Dendritic cell treated with granulocyte-macrophage colony-stimulating factor and Interleukin-4, amounts not matched to agents 40 ng/mL and 50 ng/mL, for 4 days (primary cell): ENCODE measurements at regions not wholly inside any gene's neighbourhood (a gene's known extent, or its start where the extent isn't known, plus 50 kb on each side); places are given as distances from the start of the nearest gene placed in this dataset.

ENCODE experiments used
- H3K27ac Mint-ChIP-seq: one replicate; pipeline ENCODE4 v1.8.0; 2022; ENCODE audit warnings: mild to moderate bottlenecking, mixed read lengths
- H3K27me3 Mint-ChIP-seq: one replicate; pipeline ENCODE4 v1.8.0; 2022; ENCODE audit warnings: mild to moderate bottlenecking, mixed read lengths
- H3K36me3 Mint-ChIP-seq: one replicate; pipeline ENCODE4 v1.8.0; 2022; ENCODE audit warnings: low read depth, mixed read lengths
- H3K4me1 Mint-ChIP-seq: one replicate; pipeline ENCODE4 v1.8.0; 2022; ENCODE audit warnings: low read depth, mixed read lengths
- H3K4me3 Mint-ChIP-seq: one replicate; pipeline ENCODE4 v1.8.0; 2022; ENCODE audit warnings: mild to moderate bottlenecking, moderate library complexity, mixed read lengths
- H3K9me3 Mint-ChIP-seq: one replicate; pipeline ENCODE4 v1.8.0; 2022; ENCODE audit warnings: mixed read lengths
- intact Hi-C: fragments of 100-400 bp; cut with micrococcal nuclease; formaldehyde crosslinking; loops from one replicate; pipeline ENCODE4 v1.15.0; 2022

DNA sequence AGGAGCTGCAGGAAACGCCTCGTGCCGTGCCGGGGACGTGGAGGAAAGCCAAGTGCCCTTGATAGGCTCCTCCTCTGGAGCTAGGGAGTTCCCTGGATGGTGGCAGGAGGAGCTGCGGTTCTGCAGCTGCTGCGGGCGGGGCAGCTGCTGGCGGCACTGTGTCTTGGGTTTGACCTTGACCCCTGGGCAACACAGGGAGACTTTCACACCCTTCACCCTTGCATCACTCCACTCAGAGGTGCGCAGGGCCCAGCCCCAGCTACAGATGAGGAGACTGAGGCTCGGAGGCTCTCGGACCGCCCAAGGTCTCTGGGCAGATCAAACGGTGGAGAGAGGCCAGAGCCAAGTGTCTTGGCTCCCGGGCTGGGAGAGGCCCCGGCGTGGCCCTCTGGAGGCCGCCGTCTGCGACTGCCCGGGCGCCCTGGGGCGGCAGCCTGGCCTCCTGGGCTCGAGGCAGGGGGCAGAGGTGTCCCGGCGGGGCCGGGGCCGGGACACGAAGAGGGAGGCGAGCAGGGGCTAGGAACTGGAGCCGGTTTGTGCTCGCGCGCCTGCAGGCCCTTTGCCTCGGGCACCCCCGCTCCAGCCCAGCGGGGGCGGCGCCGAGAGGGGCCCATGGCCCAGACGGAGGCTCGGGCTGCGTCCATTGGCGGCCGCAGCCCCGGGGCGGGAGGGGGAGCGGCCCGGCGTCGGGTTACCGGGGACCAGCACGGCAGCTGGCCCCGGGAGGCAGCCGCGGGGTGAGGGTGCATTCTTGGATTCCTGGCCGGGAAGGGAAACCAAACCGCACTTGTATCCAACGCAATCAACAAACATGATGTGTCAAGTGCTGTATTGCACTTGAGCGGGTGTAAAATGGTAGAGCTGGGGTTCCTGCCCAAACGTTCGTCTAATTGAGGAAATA lies 129.6 kb upstream of the SLC1A4 start:
- no peaks in the 10 kb centered on the region for H3K9me3 Mint-ChIP-seq
- H3K36me3 Mint-ChIP-seq = no peaks in the 10 kb centered on the region
- intact Hi-C loops = no loop called here
- H3K27me3 Mint-ChIP-seq = no peaks in the 10 kb centered on the region
- no peak overlapping the region for H3K27ac Mint-ChIP-seq
- peaks cover 46% of the 10 kb centered on the region for H3K4me1 Mint-ChIP-seq
- H3K4me3 Mint-ChIP-seq = no peak overlapping the region

- no peak overlapping the region for H3K27ac Mint-ChIP-seq
- no peaks in the 10 kb centered on the region for H3K36me3 Mint-ChIP-seq
- no peak overlapping the region for H3K4me3 Mint-ChIP-seq
- H3K4me1 Mint-ChIP-seq = peaks cover 38% of the 10 kb centered on the region
- intact Hi-C loops = no loop called here
- H3K27me3 Mint-ChIP-seq = no peaks in the 10 kb centered on the region
- H3K9me3 Mint-ChIP-seq = no peaks in the 10 kb centered on the region
Measured at GRCh38 chr2:64860276-64860885, 128.8 kb upstream of the SLC1A4 start.

GRCh38 chr2:64860936-64861335 lies 128.3 kb upstream of the SLC1A4 start:
- Mint-ChIP-seq H3K27me3 (no peaks in the 10 kb centered on the region), H3K36me3 (no peaks in the 10 kb centered on the region), H3K4me1 (peaks cover 32% of the 10 kb centered on the region), H3K27ac (no peak overlapping the region), H3K9me3 (no peaks in the 10 kb centered on the region), H3K4me3 (no peak overlapping the region)
- intact Hi-C loops = no loop called here

DNA sequence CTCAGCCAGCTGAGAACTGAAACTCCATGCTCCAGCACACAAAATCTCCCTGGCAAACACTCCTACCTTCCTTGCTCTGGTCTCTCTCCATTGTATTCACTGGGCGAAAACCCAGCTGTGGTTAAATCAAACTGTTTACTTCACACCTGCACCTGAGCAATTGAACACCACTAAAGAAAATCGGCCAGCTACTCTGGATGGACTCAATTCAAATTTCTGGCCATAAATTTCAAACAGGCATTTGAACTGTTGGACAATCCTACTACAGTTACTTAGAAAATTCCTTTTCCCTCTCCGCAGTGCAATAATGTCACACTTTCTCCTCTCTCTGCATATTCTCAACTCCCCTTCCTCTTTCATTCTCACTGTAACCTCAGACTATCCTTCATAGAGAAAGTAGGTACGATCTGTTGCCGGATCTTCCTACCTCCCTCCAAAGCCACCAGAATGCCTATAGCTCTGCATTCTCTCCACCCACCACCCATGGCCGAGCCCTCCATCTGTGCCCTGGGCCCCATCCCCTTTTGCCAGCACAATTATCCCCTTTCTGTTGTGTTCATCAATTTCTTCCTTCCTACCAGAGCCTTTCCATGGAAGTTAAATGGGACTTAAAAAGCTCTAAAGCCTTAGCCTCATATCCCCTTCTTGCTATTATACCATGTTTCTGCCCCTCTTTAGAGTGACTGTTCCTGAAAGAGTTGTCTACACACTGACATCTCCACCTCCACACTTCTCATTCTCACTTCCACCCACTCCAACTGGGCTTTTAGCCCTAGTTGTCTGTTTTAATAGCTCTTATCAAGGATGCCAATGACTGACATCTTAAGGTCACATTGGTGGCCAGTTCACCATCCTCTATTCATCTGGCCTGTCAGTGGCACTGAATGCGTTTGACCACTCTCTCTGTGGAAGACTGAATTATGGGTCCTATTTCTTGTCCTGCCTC lies 127.5 kb upstream of the SLC1A4 start:
- Mint-ChIP-seq H3K27ac (no peak overlapping the region), H3K4me3 (no peak overlapping the region), H3K27me3 (peaks cover 1% of the 10 kb centered on the region), H3K9me3 (no peaks in the 10 kb centered on the region), H3K36me3 (no peaks in the 10 kb centered on the region), H3K4me1 (peaks cover 28% of the 10 kb centered on the region)
- intact Hi-C loops = no loop called here

DNA sequence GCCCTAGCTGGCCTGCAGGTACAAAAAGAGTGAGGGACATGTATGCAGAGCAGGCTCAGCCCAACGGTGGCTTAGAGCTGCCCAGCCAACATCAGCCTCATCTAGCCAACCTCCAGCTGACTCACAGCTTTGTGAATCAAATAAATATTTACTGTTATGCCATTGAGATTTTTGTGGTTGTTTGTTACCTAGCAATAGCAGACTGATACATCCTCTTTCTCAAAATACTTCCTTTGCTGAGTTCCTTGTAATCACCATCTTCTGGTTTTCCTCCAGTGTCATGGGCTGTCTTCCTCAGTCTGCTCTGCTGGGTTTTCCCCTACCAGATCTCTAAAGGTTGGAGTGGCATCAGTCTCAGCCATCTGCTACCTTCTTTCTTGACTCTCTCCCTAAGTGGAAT lies 126.6 kb upstream of the SLC1A4 start:
- H3K36me3 Mint-ChIP-seq = no peaks in the 10 kb centered on the region
- H3K27ac Mint-ChIP-seq = no peak overlapping the region
- H3K4me3 Mint-ChIP-seq = no peak overlapping the region
- H3K9me3 Mint-ChIP-seq = no peaks in the 10 kb centered on the region
- intact Hi-C loops = no loop called here
- H3K27me3 Mint-ChIP-seq = peaks cover 1% of the 10 kb centered on the region
- peaks cover 19% of the 10 kb centered on the region for H3K4me1 Mint-ChIP-seq

- peaks cover 3% of the 10 kb centered on the region for H3K27me3 Mint-ChIP-seq
- H3K36me3 Mint-ChIP-seq = no peaks in the 10 kb centered on the region
- intact Hi-C loops = no loop called here
- H3K4me3 Mint-ChIP-seq = no peak overlapping the region
- peaks cover 13% of the 10 kb centered on the region for H3K4me1 Mint-ChIP-seq
- H3K27ac Mint-ChIP-seq = no peak overlapping the region
- no peaks in the 10 kb centered on the region for H3K9me3 Mint-ChIP-seq
Measured at GRCh38 chr2:64863097-64863820, 125.9 kb upstream of the SLC1A4 start.

- Mint-ChIP-seq H3K4me3 (peak overlapping the region; percentile 68), H3K27ac (no peak overlapping the region), H3K36me3 (no peaks in the 10 kb centered on the region), H3K4me1 (no peaks in the 10 kb centered on the region), H3K9me3 (no peaks in the 10 kb centered on the region), H3K27me3 (peaks cover 3% of the 10 kb centered on the region)
- intact Hi-C loops = loop anchor here (1.0 to 2.0 kb wide), 4 partner anchors 34 to 340 kb away; partner anchors contain the start of gene AFTPH
Measured at GRCh38 chr2:64865073-64865830, 123.9 kb upstream of the SLC1A4 start.

GRCh38 chr2:64865831-64866345 lies 123.3 kb upstream of the SLC1A4 start:
- H3K4me1 Mint-ChIP-seq = no peaks in the 10 kb centered on the region
- H3K9me3 Mint-ChIP-seq = no peaks in the 10 kb centered on the region
- peak overlapping the region; percentile 68 for H3K4me3 Mint-ChIP-seq
- H3K27ac Mint-ChIP-seq = no peak overlapping the region
- peaks cover 3% of the 10 kb centered on the region for H3K27me3 Mint-ChIP-seq
- intact Hi-C loops = loop anchor here (1.0 to 2.0 kb wide), 5 partner anchors 35 to 341 kb away; partner anchors contain the start of gene AFTPH
- H3K36me3 Mint-ChIP-seq = no peaks in the 10 kb centered on the region

- Mint-ChIP-seq H3K27ac (no peak overlapping the region), H3K36me3 (no peaks in the 10 kb centered on the region), H3K4me3 (no peak overlapping the region)
Measured at GRCh38 chr2:64866797-64867196, 122.4 kb upstream of the SLC1A4 start.

GRCh38 chr2:64867253-64867996 lies 121.8 kb upstream of the SLC1A4 start:
- Mint-ChIP-seq H3K4me1 (no peaks in the 10 kb centered on the region), H3K9me3 (no peaks in the 10 kb centered on the region), H3K36me3 (no peaks in the 10 kb centered on the region), H3K27me3 (peaks cover 3% of the 10 kb centered on the region), H3K4me3 (no peak overlapping the region), H3K27ac (no peak overlapping the region)
- intact Hi-C loops = loop anchor here (2.0 kb wide), 1 partner anchor 281 kb away; no protein-coding TSS in a partner anchor

More at GRCh38 chr2:64866797-64867196, 122.4 kb upstream of the SLC1A4 start:
- H3K4me1 Mint-ChIP-seq = no peaks in the 10 kb centered on the region
- intact Hi-C loops = loop anchor here (2.0 kb wide), 1 partner anchor 280 kb away; no protein-coding TSS in a partner anchor
- H3K9me3 Mint-ChIP-seq = no peaks in the 10 kb centered on the region
- peaks cover 3% of the 10 kb centered on the region for H3K27me3 Mint-ChIP-seq

GRCh38 chr2:64869126-64869525 lies 120.1 kb upstream of the SLC1A4 start:
- peaks cover 6% of the 10 kb centered on the region for H3K4me1 Mint-ChIP-seq
- no peak overlapping the region for H3K27ac Mint-ChIP-seq
- intact Hi-C loops = no loop called here
- no peaks in the 10 kb centered on the region for H3K36me3 Mint-ChIP-seq
- peaks cover 3% of the 10 kb centered on the region for H3K27me3 Mint-ChIP-seq
- H3K4me3 Mint-ChIP-seq = no peak overlapping the region
- no peaks in the 10 kb centered on the region for H3K9me3 Mint-ChIP-seq

DNA sequence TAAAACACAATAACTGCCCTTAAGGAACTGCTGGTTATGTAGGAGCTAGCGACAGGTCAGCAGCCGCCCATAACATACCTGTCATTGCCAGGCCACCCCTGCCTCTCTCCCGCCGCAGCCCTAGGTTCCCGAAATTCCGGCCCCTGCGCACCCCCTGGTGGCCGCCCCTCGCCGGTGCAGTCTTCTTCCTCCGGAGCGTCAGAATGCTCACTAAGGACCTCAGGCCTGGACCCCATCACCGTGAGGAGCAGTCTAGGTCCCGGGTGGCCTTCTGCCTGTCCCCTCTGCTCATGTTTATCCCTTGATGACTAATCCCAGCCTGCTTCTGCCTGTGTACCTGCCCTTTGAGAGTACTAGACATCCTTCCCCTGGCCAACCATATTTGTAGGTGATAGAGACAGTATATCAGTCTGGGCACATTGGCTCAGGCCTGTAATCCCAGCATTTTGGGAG lies 115.7 kb upstream of the SLC1A4 start:
- H3K27me3 Mint-ChIP-seq = no peaks in the 10 kb centered on the region
- no peaks in the 10 kb centered on the region for H3K36me3 Mint-ChIP-seq
- intact Hi-C loops = loop anchor here (2.0 kb wide), 1 partner anchor 355 kb away; no protein-coding TSS in a partner anchor
- peak overlapping the region; percentile 9 for H3K4me3 Mint-ChIP-seq
- peaks cover 6% of the 10 kb centered on the region for H3K4me1 Mint-ChIP-seq
- H3K27ac Mint-ChIP-seq = no peak overlapping the region
- no peaks in the 10 kb centered on the region for H3K9me3 Mint-ChIP-seq
